ENCODE measurements at regions not wholly inside any gene's neighbourhood (a gene's known extent, or its start where the extent isn't known, plus 50 kb on each side); places are given as distances from the start of the nearest gene placed in this dataset.

DNA sequence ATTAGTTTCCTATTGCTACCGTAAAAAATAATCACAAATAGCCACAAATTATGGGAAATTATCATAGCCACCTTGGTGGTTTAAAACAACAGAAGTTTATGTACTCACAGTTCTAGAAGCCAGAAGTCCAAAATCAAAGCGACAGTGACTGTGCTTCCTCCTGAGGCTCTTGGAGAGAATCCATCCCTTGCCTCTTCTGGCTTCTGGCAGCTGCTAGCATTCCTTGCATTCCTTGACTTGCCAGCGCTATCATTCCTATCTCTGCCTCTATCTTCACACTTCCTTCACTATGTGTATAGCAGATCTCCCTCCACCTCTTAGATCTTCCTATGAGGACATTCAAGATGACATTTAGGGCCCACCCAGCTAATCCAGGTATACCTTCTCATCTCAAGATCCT, 180.1 kb upstream of the USP25 start:
- intact Hi-C loops (cut with micrococcal nuclease), result no loop called here
- H3K36me3 Mint-ChIP-seq, result no peaks in the 10 kb centered on the region
- Histone ChIP-seq H2AFZ (ENCODE audit: insufficient read depth, low read depth, low read length, poor library complexity, severe bottlenecking) (no peak overlapping the region), H3K9me3 (replicated peaks in 1 of 2; ENCODE audit: control insufficient read depth in 1 of 2, insufficient read depth in 1 of 2, low read length in 2 of 2) (peaks cover 0 to 2% of the 10 kb centered on the region in 2 donors), H3K27me3 (ENCODE audit: control insufficient read depth in 2 of 2, insufficient read depth in 2 of 2, low read length in 2 of 2) (no peaks in the 10 kb centered on the region), H3K4me2 (replicated peaks; ENCODE audit: extremely low read depth, low read length, poor library complexity, severe bottlenecking) (no peak overlapping the region), H3K79me2 (ENCODE audit: insufficient read depth, low read length) (no peaks in the 10 kb centered on the region), H3K27ac (ENCODE audit: low read depth in 1 of 2, low read length in 2 of 2) (no peak overlapping the region), H4K20me1 (ENCODE audit: insufficient read depth, low read length) (no peaks in the 10 kb centered on the region), H3K4me3 (replicated peaks in 1 of 3; ENCODE audit: low read depth in 2 of 3, low read length in 3 of 3) (no peak overlapping the region), H3K36me3 (replicated peaks in 1 of 2; ENCODE audit: control insufficient read depth in 1 of 2, insufficient read depth in 2 of 2, low read length in 2 of 2) (no peaks in the 10 kb centered on the region), H3K4me1 (ENCODE audit: control insufficient read depth in 1 of 2, insufficient read depth in 2 of 2, low read length in 2 of 2) (no peaks in the 10 kb centered on the region), H3K9ac (ENCODE audit: insufficient read depth, low read length, poor library complexity, severe bottlenecking) (no peak overlapping the region)
- TF ChIP-seq, protein P1, sequence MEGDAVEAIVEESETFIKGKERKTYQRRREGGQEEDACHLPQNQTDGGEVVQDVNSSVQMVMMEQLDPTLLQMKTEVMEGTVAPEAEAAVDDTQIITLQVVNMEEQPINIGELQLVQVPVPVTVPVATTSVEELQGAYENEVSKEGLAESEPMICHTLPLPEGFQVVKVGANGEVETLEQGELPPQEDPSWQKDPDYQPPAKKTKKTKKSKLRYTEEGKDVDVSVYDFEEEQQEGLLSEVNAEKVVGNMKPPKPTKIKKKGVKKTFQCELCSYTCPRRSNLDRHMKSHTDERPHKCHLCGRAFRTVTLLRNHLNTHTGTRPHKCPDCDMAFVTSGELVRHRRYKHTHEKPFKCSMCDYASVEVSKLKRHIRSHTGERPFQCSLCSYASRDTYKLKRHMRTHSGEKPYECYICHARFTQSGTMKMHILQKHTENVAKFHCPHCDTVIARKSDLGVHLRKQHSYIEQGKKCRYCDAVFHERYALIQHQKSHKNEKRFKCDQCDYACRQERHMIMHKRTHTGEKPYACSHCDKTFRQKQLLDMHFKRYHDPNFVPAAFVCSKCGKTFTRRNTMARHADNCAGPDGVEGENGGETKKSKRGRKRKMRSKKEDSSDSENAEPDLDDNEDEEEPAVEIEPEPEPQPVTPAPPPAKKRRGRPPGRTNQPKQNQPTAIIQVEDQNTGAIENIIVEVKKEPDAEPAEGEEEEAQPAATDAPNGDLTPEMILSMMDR (IDR thresholded peaks at IDR 0.05), result no peak
- DNase-seq, result no peak
- H3K4me3 Mint-ChIP-seq, result no peak overlapping the region
- H3K27me3 Mint-ChIP-seq (ENCODE audit: low read depth in 3 of 3), result peaks cover 0 to 1% (median 0%) of the 10 kb centered on the region in 3 donors
- H3K27ac Mint-ChIP-seq, result no peak overlapping the region
- WGBS (ENCODE audit: insufficient coverage), result 100% methylated on average over 2 of the region's 3 CpGs
- peaks cover 4% of the 10 kb centered on the region for H3K4me1 Mint-ChIP-seq
- peaks cover 0 to 3% (median 2%) of the 10 kb centered on the region in 7 donors for H3K9me3 Mint-ChIP-seq

- intact Hi-C loops (cut with micrococcal nuclease), result no loop called here
- no peaks in the 10 kb centered on the region for H3K4me1 ChIP-seq (ENCODE audit: control insufficient read depth in 1 of 2, insufficient read depth in 2 of 2, low read length in 2 of 2)
- H3K27me3 ChIP-seq (ENCODE audit: control insufficient read depth in 2 of 2, insufficient read depth in 2 of 2, low read length in 2 of 2), result no peaks in the 10 kb centered on the region
- TF ChIP-seq, protein P1 (IDR thresholded peaks at IDR 0.05), result peak; percentile 33
- no peak overlapping the region for H3K4me3 ChIP-seq (replicated peaks in 1 of 3; ENCODE audit: low read depth in 2 of 3, low read length in 3 of 3)
- no peaks in the 10 kb centered on the region for H3K36me3 Mint-ChIP-seq
- H3K36me3 ChIP-seq (replicated peaks in 1 of 2; ENCODE audit: control insufficient read depth in 1 of 2, insufficient read depth in 2 of 2, low read length in 2 of 2), result no peaks in the 10 kb centered on the region
- peaks cover 4% of the 10 kb centered on the region for H3K4me1 Mint-ChIP-seq
- H3K4me2 ChIP-seq (replicated peaks; ENCODE audit: extremely low read depth, low read length, poor library complexity, severe bottlenecking), result no peak overlapping the region
- peaks cover 0 to 4% (median 2%) of the 10 kb centered on the region in 7 donors for H3K9me3 Mint-ChIP-seq
- H3K79me2 ChIP-seq (ENCODE audit: insufficient read depth, low read length), result no peaks in the 10 kb centered on the region
- no peak overlapping the region for H3K4me3 Mint-ChIP-seq
- no peaks in the 10 kb centered on the region for H3K9me3 ChIP-seq (replicated peaks in 1 of 2; ENCODE audit: control insufficient read depth in 1 of 2, insufficient read depth in 1 of 2, low read length in 2 of 2)
- no peak overlapping the region for H3K27ac Mint-ChIP-seq
- no peak overlapping the region for H3K27ac ChIP-seq (ENCODE audit: low read depth in 1 of 2, low read length in 2 of 2)
- no peak overlapping the region for H2AFZ ChIP-seq (ENCODE audit: insufficient read depth, low read depth, low read length, poor library complexity, severe bottlenecking)
- no CpG with 5 or more reads among the region's 3 CpGs for WGBS (ENCODE audit: insufficient coverage)
- no peak overlapping the region for H3K9ac ChIP-seq (ENCODE audit: insufficient read depth, low read length, poor library complexity, severe bottlenecking)
- no peak for DNase-seq
- H4K20me1 ChIP-seq (ENCODE audit: insufficient read depth, low read length), result no peaks in the 10 kb centered on the region
- peaks cover 0 to 3% (median 0%) of the 10 kb centered on the region in 3 donors for H3K27me3 Mint-ChIP-seq (ENCODE audit: low read depth in 3 of 3)
Observed at GRCh38 chr21:15552914-15553494, 176.8 kb upstream of the USP25 start.

All from CD14-positive monocyte (primary cell).